ENCODE measurements at regions not wholly inside any gene's neighbourhood (a gene's known extent, or its start where the extent isn't known, plus 50 kb on each side); places are given as distances from the start of the nearest gene placed in this dataset.

DNA sequence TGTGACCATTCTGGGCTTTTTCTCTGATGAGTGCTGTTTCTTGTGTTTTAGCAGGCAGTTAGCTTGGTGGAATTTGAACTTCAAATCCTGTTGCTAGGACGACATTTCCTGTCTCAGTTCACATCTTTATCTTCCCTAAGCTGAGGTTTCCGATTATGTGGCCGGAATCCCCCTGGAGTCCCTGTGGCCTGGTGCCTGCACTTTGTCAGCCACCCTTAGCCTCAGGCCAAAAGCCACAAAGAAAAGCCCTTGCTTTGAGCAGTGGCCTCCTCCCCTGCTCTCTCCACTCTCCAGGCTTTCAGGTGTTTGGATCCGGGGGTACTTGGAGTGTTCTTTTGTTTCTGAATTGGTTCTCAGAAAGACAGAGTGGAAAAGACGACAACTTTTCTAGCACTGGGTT is 59.9 kb upstream of the PMEPA1 start:
- Histone ChIP-seq H3K9ac (ENCODE audit: extremely low read depth, insufficient read length, low read length) (no peak overlapping the region), H3K14ac (ENCODE audit: insufficient read depth, low read length) (no peak overlapping the region), H3K4me1 (ENCODE audit: insufficient read depth, low read length) (no peaks in the 10 kb centered on the region; the same call in 1 of the 2 replicates), H3K4ac (ENCODE audit: low read depth, low read length) (no peak overlapping the region), H2AK5ac (ENCODE audit: insufficient read length, low read length) (no peak overlapping the region), H3K27me3 (ENCODE audit: insufficient read depth, low read length) (no peaks in the 10 kb centered on the region), H2BK12ac (ENCODE audit: insufficient read length, low read depth, low read length) (no peak overlapping the region), H2BK20ac (ENCODE audit: low read depth, low read length, poor library complexity, severe bottlenecking) (no peak overlapping the region), H2BK15ac (ENCODE audit: low read depth, low read length) (no peak overlapping the region), H2BK120ac (ENCODE audit: low read depth, low read length, poor library complexity, severe bottlenecking) (no peak overlapping the region), H3K4me2 (ENCODE audit: insufficient read depth, insufficient read length, low read length) (no peak overlapping the region), H3K9me3 (ENCODE audit: control insufficient read depth, low read depth, low read length) (no peaks in the 10 kb centered on the region), H4K5ac (ENCODE audit: insufficient read length, low read depth, low read length) (no peak overlapping the region), H3K79me1 (ENCODE audit: insufficient read depth, low read depth, low read length, poor library complexity, severe bottlenecking) (no peaks in the 10 kb centered on the region), H3K23ac (ENCODE audit: insufficient read length, low read depth, low read length) (no peak overlapping the region), H3T11ph (ENCODE audit: low read length) (no peak overlapping the region), H3K56ac (ENCODE audit: insufficient read length, low read depth, low read length) (no peak overlapping the region), H2BK5ac (ENCODE audit: insufficient read length, low read length) (no peak overlapping the region), H3K27ac (ENCODE audit: insufficient read length, low read depth, low read length) (no peak overlapping the region), H2AFZ (ENCODE audit: low read length) (no peak overlapping the region), H3K79me2 (ENCODE audit: insufficient read depth, low read length) (no peaks in the 10 kb centered on the region), H3K23me2 (ENCODE audit: insufficient read length, low read depth, low read length, poor library complexity, severe bottlenecking) (no peaks in the 10 kb centered on the region), H4K8ac (replicated peaks; ENCODE audit: insufficient read length, low read depth, low read length) (no peak overlapping the region), H3K18ac (ENCODE audit: insufficient read length, low read depth, low read length) (no peak overlapping the region), H4K20me1 (ENCODE audit: control insufficient read depth, insufficient read depth, insufficient read length) (no peaks in the 10 kb centered on the region), H4K91ac (ENCODE audit: insufficient read length, low read depth, low read length) (no peak overlapping the region)
- Mint-ChIP-seq H3K4me1 (peaks cover 38 to 47% of the 10 kb centered on the region in 2 experiments), H3K9me3 (no peaks in the 10 kb centered on the region), H3K27ac (no peak overlapping the region; a peak in 1 of 7 replicates), H3K27me3 (ENCODE audit: low read depth) (no peaks in the 10 kb centered on the region; the same call in none of the 2 replicates), H3K36me3 (ENCODE audit: insufficient read depth in 1 of 3, low read depth in 3 of 3) (no peaks in the 10 kb centered on the region; a peak in 1 of 7 replicates), H3K4me3 (no peak overlapping the region)
- TF ChIP-seq, protein P1, sequence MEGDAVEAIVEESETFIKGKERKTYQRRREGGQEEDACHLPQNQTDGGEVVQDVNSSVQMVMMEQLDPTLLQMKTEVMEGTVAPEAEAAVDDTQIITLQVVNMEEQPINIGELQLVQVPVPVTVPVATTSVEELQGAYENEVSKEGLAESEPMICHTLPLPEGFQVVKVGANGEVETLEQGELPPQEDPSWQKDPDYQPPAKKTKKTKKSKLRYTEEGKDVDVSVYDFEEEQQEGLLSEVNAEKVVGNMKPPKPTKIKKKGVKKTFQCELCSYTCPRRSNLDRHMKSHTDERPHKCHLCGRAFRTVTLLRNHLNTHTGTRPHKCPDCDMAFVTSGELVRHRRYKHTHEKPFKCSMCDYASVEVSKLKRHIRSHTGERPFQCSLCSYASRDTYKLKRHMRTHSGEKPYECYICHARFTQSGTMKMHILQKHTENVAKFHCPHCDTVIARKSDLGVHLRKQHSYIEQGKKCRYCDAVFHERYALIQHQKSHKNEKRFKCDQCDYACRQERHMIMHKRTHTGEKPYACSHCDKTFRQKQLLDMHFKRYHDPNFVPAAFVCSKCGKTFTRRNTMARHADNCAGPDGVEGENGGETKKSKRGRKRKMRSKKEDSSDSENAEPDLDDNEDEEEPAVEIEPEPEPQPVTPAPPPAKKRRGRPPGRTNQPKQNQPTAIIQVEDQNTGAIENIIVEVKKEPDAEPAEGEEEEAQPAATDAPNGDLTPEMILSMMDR (conservative IDR thresholded peaks at IDR 0.05): no peak
- no CpG with 5 or more reads among the region's 5 CpGs for WGBS (ENCODE audit: extremely low coverage, insufficient read length, low lambda C conversion rate)
- DNase-seq: no peak
